Transverse colon (tissue), 4 donors: ENCODE measurements at regions not wholly inside any gene's neighbourhood (a gene's known extent, or its start where the extent isn't known, plus 50 kb on each side); places are given as distances from the start of the nearest gene placed in this dataset.
"Not testable (repeated sequence)": the region's sequence is repeated elsewhere in the genome, so short reads cannot be mapped to it uniquely, and the experiment has no call there.

Experiments
- DNase-seq: peaks from one replicate; pipeline ENCODE4 v3.0.0-alpha.2; 2019
- H3K27ac ChIP-seq, 4 donors: fragments of 200-600 bp; sonication (generic); 2 replicates each; pipeline ENCODE4 v1.5.1; 2016 to 2018; ENCODE audit warnings: inconsistent platforms in 4 of 4
- H3K27me3 ChIP-seq: fragments of 200-600 bp; sonication (generic); 2 replicates; pipeline ENCODE4 v1.5.1; 2017; ENCODE audit warnings: inconsistent platforms
- H3K36me3 ChIP-seq, 4 donors: fragments of 200-600 bp; sonication (generic); 2 replicates each; pipeline ENCODE4 v1.5.1; 2017 to 2019; ENCODE audit warnings: inconsistent platforms in 4 of 4
- H3K4me1 ChIP-seq, 4 donors: fragments of 200-600 bp; sonication (generic); 2 replicates each; pipeline ENCODE4 v1.5.1; 2017 to 2020; ENCODE audit warnings: inconsistent platforms in 4 of 4
- H3K4me3 ChIP-seq, 4 donors: fragments of 200-600 bp; sonication (generic); 1 replicate in 1 of 4; 2 replicates in 3 of 4; pipeline versions ENCODE4 v1.5.1 to v1.6.1; 2017 to 2019; ENCODE audit warnings: inconsistent platforms in 4 of 4
- H3K9me3 ChIP-seq, 2 donors: fragments of 200-600 bp; sonication (generic); 2 replicates each; pipeline ENCODE4 v1.5.1; 2017 to 2019; ENCODE audit warnings: inconsistent platforms in 2 of 2
- EP300 ChIP-seq: sonication (generic); formaldehyde crosslinking; IDR thresholded peaks from one replicate; pipeline ENCODE4 v1.6.1; 2017; ENCODE audit warnings: antibody characterized with exemption, low read depth
- POLR2A ChIP-seq: fragments of 450-650 bp; IDR thresholded peaks from one replicate; pipeline ENCODE4 v1.6.1; 2016; ENCODE audit warnings: antibody characterized with exemption, mild to moderate bottlenecking, moderate library complexity
- POLR2AphosphoS5 ChIP-seq, 3 donors: sonication (generic); formaldehyde crosslinking; IDR thresholded peaks; one replicate each; pipeline ENCODE4 v1.6.1; 2016; ENCODE audit warnings: antibody characterized with exemption in 3 of 3
- WGBS, 2 donors: methylation state at CpG; one replicate each; pipeline ENCODE4 v1.1.5; 2018; ENCODE audit warnings: low coverage in 1 of 2; 5-methylcytosine and 5-hydroxymethylcytosine counted together
- in situ Hi-C, 4 donors: fragments of 200-750 bp; cut with MboI; loops; one replicate each; pipeline versions ENCODE4 v1.15.0 to v1.15.1; 2017; ENCODE audit warnings: low sequenced_read_pairs in 3 of 4, low pct_ligation_motif_present in 1 of 4, low pct_unique_long_range_greater_than_20kb in 1 of 4
- intact Hi-C: fragments of 100-400 bp; cut with DNase I; formaldehyde crosslinking; loops from one replicate; pipeline ENCODE4 v1.15.1; 2023; ENCODE audit warnings: low total_unique reads
- TF ChIP-seq, protein P1 (sequence below), 5 experiments: fragments of 200-600 bp in 3 of 5; fragments of 450-650 bp in 2 of 5; sonication (generic) in 3 of 5; IDR thresholded peaks; 1 replicate in 2 of 5; 2 replicates in 3 of 5; pipeline ENCODE4 v1.5.1; 2016 to 2017; ENCODE audit warnings: antibody characterized with exemption in 5 of 5, inconsistent platforms in 3 of 5, mild to moderate bottlenecking in 2 of 5, moderate library complexity in 1 of 5

DNA sequence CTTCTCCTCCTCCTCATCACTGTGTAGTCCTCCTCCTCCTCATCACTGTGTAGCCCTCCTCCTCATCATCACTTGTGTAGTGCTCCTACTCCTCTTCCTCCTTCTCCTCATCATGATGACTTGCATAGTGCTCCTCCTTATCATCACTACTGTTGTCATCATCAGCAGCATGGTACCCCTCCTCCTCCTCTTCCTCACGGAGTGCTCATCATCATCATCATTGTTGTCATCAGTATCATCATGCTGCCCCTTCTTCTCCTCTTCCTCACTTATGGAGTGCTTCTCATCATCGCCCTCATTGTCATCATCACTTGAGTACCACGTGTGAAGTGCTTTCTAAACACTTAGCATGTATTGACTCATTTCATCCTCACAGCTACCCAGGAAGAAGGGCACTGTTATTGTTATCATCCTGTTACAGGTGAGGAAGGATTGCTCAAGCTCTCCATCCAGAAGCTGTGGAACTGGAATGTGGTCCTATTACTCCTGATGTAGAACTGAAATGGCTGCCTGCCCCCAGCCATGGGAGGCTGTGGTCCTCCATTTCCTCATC lies 122.8 kb upstream of the SHH start:
- Histone ChIP-seq H3K9me3 (peaks cover 0 to 4% of the 10 kb centered on the region in 2 donors), H3K36me3 (no peaks in the 10 kb centered on the region), H3K4me3 (no peak overlapping the region), H3K27ac (no peak overlapping the region), H3K27me3 (no peaks in the 10 kb centered on the region), H3K4me1 (no peaks in the 10 kb centered on the region)
- 74 to 89% methylated on average over 3 of the region's 3 CpGs for WGBS, 2 donors
- DNase-seq: no peak
- in situ Hi-C loops (no loop called here), intact Hi-C loops (no loop called here)
- TF ChIP-seq, protein P1, sequence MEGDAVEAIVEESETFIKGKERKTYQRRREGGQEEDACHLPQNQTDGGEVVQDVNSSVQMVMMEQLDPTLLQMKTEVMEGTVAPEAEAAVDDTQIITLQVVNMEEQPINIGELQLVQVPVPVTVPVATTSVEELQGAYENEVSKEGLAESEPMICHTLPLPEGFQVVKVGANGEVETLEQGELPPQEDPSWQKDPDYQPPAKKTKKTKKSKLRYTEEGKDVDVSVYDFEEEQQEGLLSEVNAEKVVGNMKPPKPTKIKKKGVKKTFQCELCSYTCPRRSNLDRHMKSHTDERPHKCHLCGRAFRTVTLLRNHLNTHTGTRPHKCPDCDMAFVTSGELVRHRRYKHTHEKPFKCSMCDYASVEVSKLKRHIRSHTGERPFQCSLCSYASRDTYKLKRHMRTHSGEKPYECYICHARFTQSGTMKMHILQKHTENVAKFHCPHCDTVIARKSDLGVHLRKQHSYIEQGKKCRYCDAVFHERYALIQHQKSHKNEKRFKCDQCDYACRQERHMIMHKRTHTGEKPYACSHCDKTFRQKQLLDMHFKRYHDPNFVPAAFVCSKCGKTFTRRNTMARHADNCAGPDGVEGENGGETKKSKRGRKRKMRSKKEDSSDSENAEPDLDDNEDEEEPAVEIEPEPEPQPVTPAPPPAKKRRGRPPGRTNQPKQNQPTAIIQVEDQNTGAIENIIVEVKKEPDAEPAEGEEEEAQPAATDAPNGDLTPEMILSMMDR (IDR thresholded peaks at IDR 0.05): no peak
- no peak for TF ChIP-seq POLR2A
- no peak for TF ChIP-seq POLR2AphosphoS5 (IDR thresholded peaks at IDR 0.05)
- no peak for TF ChIP-seq EP300

DNA sequence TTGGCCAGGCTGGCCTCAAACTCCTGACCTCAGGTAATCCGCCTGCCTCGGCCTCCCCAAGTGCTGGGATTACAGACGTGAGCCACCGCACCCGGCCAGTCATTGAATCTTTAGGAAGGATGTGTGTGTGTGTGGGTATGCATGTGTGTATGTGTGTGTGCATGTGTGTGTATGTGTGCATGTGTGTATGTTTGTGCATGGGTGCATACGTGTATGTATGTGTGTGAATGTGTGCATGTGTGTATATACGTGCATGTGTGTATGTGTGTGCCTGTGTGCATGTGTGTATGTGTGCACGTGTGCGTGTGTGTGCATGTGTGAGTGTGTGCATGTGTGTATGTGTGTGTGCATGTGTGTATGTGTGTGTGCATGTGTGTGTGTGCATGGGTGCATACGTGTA lies 120.1 kb upstream of the SHH start:
- intact Hi-C loops, H3K36me3 ChIP-seq, H3K27me3 ChIP-seq, H3K4me3 ChIP-seq, H3K27ac ChIP-seq, in situ Hi-C loops, H3K4me1 ChIP-seq, DNase-seq, H3K9me3 ChIP-seq: not testable (repeated sequence)
- WGBS, 2 donors: 76% methylated on average over 10 of the region's 10 CpGs; no CpG with 5 or more reads in 1 of the 2 donors

DNA sequence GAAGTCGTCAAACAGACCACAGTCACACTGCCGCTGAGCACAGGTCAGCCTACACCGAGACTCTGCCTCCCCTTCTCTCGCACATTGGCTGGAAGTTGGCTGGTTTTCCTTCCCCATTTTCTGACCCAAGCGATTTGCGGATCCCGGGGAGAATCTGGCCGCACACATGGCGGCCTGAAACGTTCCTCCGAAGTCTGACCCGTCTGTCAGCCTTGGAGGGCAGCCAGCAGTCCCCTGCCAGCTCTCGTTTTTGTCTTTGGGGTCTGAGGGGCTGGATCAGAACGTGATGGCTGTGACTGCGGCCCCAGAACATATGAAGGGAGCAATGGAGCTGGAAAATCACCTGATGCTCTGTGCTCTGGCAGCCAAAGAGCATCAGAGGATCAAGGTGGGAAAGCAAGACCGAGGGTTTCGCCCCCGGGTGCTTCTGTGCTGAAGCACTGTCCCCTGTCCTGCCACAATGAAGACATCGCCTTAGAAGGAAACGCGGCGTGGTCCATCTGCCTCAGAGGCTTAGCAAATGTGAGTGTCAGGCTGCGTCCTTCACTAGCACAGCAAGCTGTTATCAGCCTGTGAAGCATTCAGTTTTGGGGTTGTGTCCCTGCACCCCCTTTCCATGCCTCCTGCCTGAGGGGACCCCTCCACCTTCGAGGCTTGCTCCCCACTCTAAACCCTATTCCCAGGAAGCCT lies 119.3 kb upstream of the SHH start:
- 81 to 83% methylated on average over 11 to 24 of the region's 24 CpGs for WGBS, 2 donors
- H3K27me3 ChIP-seq: peaks cover 6% of the 10 kb centered on the region

DNA sequence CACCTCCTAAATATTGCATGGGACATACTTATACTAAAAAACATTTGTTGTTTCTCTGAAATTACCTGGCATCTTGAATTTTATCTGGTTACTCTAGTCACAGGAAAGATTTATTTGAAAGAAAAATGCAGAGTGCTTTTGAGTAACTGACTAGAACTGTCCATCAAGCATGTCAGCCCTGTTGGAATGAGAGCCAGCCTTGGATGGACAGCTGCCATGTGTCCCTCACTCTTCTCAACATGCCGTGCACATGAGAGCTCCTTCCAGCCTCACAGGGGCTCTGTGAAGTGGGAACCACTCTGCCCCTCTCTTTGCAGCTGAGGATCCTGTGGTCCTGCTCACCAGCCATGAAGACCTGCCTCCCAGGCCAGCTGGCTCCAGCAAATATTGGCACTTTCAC lies 118.3 kb upstream of the SHH start:
- Histone ChIP-seq H3K9me3 (no peaks in the 10 kb centered on the region), H3K4me1 (no peaks in the 10 kb centered on the region), H3K4me3 (no peak overlapping the region), H3K27me3 (peaks cover 6% of the 10 kb centered on the region), H3K27ac (no peak overlapping the region), H3K36me3 (no peaks in the 10 kb centered on the region)
- 84% methylated on average over 1 of the region's 1 CpG; no CpG with 5 or more reads in 1 of the 2 donors for WGBS, 2 donors
- no peak for DNase-seq
- in situ Hi-C loops: no loop called here
- TF ChIP-seq, protein P1 (IDR thresholded peaks at IDR 0.05): no peak
- no peak for TF ChIP-seq POLR2AphosphoS5 (IDR thresholded peaks at IDR 0.05)
- TF ChIP-seq POLR2A: no peak
- no peak for TF ChIP-seq EP300
- intact Hi-C loops: no loop called here

More for the DNA sequence above, 119.3 kb upstream of the SHH start:
- no peak for DNase-seq
- no peaks in the 10 kb centered on the region for H3K9me3 ChIP-seq
- no peaks in the 10 kb centered on the region for H3K36me3 ChIP-seq
- in situ Hi-C loops (no loop called here), intact Hi-C loops (no loop called here)
- TF ChIP-seq POLR2A: no peak
- TF ChIP-seq POLR2AphosphoS5 (IDR thresholded peaks at IDR 0.05): no peak
- H3K4me1 ChIP-seq: no peaks in the 10 kb centered on the region
- H3K27ac ChIP-seq: no peak overlapping the region
- no peak overlapping the region for H3K4me3 ChIP-seq

DNA sequence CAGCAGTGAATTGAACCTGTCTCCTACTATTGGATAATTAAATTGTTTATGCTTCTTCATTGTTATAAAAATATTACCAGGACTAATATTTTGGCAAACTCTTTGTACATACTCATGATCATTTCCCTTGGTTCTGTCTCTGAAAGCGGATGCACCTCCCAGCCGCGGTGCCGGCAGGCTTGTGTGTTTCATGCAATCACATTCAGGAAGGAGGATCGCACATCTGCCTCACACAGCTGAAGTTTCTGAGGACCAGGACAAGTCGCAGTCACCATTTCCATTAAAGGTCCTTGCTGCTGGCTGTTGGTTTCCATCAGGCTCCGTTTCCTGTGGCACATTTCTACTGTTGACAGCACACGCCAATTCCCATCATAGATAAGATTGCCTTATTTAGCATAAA lies 117.8 kb upstream of the SHH start:
- in situ Hi-C loops: no loop called here
- no peak for TF ChIP-seq EP300
- no peak for TF ChIP-seq POLR2AphosphoS5 (IDR thresholded peaks at IDR 0.05)
- TF ChIP-seq POLR2A: no peak
- TF ChIP-seq, protein P1 (IDR thresholded peaks at IDR 0.05): no peak
- Histone ChIP-seq H3K4me3 (no peak overlapping the region), H3K27me3 (peaks cover 6% of the 10 kb centered on the region), H3K9me3 (no peaks in the 10 kb centered on the region), H3K36me3 (no peaks in the 10 kb centered on the region), H3K4me1 (no peaks in the 10 kb centered on the region), H3K27ac (no peak overlapping the region)
- DNase-seq: no peak
- intact Hi-C loops: no loop called here
- WGBS, 2 donors: 71 to 82% methylated on average over 8 of the region's 8 CpGs
